22Rv1 (cell line): ENCODE measurements at regions not wholly inside any gene's neighbourhood (a gene's known extent, or its start where the extent isn't known, plus 50 kb on each side); places are given as distances from the start of the nearest gene placed in this dataset.

Experiments
- H3K27ac ChIP-seq: fragments of 450-650 bp; 2 replicates; pipeline ENCODE4 v1.5.1; 2017
- ZFX ChIP-seq: fragments of 450-650 bp; IDR thresholded peaks from 2 replicates; pipeline ENCODE4 v1.6.1; 2017; ENCODE audit warnings: antibody characterized with exemption, borderline replicate concordance
- TF ChIP-seq, protein P1 (sequence below): fragments of 450-650 bp; IDR thresholded peaks from 2 replicates; pipeline ENCODE4 v1.5.1; 2017; ENCODE audit warnings: mild to moderate bottlenecking

DNA sequence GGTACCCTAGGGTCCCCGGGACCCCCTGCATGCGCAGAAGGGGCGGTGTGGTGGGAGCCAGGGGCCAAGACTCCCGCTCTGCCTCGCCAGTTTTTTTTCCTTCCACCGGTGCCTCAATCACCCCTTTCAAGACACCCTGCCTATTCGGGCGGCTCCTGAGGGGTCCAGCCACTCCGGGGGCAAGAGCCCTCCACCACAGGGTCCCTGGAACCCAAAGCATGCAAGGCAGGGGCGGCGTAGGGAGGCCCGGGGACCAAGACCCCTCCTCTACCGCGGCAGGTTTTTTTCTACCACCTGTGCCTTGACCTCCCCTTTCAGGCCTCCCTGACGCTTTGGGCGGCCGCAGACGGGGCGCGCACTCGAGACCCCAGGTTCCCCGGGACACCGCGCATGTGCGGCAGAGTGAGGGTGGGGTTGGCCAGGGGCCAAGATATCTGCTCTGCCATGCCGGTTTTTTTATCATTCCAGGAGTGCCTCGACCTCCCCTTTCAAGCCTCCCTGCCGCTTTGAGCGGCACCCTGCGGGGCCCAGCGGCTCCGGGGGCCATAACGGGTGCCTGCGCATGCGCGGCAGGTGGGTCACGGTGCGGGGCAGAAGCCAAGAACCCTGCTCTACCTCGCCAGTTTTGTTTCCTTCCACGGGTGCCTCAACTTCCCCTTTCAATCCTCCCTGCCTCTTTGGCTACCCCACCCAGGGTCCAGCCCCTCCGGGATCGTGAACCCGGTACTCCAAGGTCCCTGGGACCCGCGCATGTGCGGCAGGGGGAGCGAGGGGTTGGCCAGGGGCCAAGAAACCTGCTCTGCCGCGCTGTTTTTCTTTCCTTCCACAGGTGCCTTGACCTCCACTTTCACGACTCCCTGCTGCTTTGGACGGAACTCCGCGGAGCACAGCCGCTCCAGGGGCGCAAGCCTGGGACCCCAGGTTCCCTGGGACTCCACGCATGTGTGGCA, 328.1 kb downstream of the ALG10 start:
- TF ChIP-seq, protein P1, sequence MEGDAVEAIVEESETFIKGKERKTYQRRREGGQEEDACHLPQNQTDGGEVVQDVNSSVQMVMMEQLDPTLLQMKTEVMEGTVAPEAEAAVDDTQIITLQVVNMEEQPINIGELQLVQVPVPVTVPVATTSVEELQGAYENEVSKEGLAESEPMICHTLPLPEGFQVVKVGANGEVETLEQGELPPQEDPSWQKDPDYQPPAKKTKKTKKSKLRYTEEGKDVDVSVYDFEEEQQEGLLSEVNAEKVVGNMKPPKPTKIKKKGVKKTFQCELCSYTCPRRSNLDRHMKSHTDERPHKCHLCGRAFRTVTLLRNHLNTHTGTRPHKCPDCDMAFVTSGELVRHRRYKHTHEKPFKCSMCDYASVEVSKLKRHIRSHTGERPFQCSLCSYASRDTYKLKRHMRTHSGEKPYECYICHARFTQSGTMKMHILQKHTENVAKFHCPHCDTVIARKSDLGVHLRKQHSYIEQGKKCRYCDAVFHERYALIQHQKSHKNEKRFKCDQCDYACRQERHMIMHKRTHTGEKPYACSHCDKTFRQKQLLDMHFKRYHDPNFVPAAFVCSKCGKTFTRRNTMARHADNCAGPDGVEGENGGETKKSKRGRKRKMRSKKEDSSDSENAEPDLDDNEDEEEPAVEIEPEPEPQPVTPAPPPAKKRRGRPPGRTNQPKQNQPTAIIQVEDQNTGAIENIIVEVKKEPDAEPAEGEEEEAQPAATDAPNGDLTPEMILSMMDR: no peak
- no peak for TF ChIP-seq ZFX
- peak overlapping the region; percentile 77 for H3K27ac ChIP-seq

DNA sequence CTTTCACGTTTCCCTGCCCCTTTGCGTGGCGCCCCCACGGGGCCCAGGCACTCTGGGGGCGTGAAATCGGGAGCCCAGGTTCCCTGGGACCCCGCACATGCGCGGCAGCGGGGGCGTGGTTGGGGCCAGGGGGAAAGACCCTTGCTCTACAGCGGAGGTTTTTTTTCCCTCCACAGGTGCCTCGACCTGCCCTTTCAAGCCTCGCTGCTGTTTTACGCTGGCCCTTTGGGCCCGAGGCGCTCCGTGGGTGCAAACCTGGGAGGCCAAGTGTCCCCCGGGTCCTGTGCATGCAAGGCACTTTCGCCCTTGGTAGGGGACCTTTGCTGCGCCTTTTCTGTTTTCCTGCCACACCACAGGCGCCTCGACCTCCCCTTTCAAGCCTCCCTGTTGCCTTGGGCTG, 329.8 kb downstream of the ALG10 start:
- no peak for TF ChIP-seq ZFX
- TF ChIP-seq, protein P1: no peak
- no peak overlapping the region for H3K27ac ChIP-seq

DNA sequence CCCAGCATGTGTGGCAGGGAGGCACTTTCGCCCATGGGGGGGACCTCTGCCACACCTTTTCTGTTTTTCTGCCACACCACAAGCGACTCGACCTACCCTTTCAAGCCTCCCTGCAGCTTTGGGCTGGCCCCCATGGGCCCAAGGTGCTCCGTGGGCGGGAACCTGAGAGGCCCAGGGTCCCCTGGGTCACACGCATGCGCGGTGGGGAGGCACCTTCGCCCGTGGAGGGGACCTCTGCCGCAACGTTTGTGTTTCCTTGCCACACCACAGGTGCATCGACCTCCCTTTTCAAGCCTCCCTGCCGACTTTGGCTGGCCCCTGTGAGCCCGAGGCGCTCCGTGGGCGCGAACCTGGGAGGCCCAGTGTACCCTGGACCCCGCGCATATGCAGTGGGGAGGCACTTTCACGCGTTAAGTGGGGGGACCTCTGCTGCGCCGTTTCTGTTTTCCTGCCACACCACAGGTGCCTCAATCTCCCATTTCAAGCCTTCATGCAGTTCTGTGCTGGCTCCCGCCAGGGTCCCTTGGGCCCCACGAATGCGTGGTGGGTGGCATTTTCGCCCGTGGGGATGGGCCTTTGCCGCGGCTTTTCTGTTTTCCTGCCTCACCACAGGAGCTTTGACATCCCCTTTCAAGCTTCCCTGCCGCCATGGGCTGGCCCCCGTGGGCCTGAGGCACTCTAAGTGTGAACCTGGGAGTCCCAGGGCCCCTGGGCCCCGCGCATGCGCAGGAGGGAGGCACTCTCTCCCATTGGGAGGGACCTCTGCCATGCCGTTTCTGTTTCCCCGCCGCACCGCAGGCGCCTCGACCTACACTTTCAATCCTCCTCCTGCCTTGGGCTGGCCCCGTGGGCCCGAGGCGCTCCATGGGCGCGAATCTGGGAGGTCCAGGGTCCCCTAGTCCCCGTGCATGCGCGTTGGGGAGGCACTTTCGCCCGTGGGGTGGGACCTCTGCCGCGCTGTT, 332.2 kb downstream of the ALG10 start:
- TF ChIP-seq, protein P1: no peak
- TF ChIP-seq ZFX: no peak
- no peak overlapping the region for H3K27ac ChIP-seq

DNA sequence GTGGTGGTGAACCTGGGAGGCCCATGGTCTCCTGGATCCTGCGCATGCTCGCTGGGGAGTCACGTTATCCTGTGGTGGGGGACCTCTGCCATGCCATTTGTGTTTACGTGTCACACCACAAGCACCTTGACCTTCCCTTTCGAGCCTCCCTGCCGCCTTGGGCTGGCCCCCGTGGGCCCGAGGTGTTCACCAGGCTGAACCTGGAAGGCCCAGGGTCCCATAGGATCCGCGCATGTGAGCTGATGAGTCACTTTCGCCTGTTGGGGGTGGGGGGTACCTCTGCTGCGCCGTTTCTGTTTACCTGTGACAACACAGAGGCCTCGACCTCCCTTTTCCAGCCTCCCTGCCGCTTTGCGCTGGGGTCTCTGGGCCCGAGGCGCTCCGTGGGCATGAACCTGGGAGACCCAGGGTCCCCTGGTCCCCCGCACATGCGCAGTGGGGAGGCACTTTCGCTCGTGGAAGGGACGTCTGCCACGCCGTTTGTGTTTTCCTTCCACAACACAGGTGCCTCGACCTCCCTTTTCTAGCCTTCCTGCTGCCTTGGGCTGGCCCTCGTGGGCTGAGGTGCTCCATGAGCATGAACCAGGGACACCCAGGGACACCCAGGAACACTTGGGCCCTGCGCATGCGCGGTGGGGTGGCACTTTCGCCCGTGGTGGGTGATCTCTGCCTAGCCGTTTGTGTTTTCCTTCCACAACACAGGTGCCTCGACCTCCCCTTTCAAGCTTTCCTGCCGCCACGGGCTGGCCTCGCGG, 334.1 kb downstream of the ALG10 start:
- TF ChIP-seq ZFX: no peak
- TF ChIP-seq, protein P1: no peak
- H3K27ac ChIP-seq: no peak overlapping the region

DNA sequence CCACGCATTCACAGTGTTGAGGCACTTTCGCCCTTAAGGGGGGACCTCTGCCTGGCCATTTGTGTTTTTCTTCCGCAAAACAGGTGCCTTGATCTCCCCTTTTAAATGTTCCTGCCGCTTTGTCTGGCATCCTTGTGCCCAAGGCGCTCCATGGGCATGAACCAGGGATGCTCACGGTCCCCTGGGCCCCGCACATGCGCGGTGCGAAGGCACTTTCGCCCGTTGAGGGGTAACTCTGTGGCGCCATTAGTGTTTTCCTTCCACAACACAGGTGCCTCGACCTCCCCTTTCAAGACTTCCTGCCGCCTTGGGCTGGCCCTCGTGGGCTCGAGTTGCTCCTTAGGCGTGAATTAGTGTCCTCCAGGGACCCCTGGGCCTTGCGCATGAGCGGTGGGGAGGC, 335.5 kb downstream of the ALG10 start:
- H3K27ac ChIP-seq: no peak overlapping the region
- TF ChIP-seq, protein P1: no peak
- no peak for TF ChIP-seq ZFX

DNA sequence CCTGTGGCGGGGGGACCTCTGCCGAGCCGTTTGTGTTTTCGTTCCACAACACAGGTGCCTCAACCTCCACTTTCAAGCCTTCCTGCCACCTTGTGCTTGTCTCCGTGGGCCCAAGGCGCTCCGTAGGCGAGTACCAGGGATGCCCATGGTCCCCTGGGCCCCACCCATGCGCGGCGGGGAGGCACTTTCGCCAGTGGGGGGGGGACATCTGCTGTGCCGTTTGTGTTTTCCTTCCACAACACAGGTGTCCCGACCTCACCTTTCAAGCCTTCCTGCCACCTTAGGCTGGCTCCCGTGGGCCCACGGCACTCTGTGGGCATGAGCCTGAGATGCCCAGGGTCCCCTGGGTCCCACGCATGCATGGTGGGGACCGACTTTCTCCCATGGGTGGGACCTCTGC, 335.9 kb downstream of the ALG10 start:
- TF ChIP-seq, protein P1: no peak
- TF ChIP-seq ZFX: no peak
- H3K27ac ChIP-seq: no peak overlapping the region
